Activated CD4-positive, alpha-beta T cell treated with anti-CD3 and anti-CD28 coated beads for 48 hours (primary cell): ENCODE measurements at regions not wholly inside any gene's neighbourhood (a gene's known extent, or its start where the extent isn't known, plus 50 kb on each side); places are given as distances from the start of the nearest gene placed in this dataset.
"Not testable (repeated sequence)": the region's sequence is repeated elsewhere in the genome, so short reads cannot be mapped to it uniquely, and the experiment has no call there.

ENCODE experiments used
- DNase-seq: peaks from one replicate; pipeline ENCODE4 v3.0.0-alpha.2; 2020

DNA sequence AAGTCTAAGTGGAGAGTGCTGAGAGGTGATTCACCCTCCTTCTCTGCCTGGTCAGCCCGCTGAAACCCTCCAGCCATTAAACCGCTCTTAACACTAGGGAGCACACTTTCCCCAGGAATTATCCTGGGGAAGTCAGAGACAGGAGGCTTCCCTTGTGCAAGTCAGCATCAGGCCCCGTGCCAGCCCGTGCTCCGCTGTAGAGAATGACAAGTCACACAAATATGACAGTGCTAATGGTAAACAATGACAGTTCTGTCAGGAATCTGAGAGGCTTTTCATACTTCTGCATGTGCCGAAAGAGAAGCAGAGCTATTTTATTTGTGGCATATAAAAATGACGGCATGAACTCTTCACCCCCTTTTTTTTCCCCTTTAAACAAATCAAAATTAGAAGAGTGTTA, 816.9 kb upstream of the SLC10A2 start:
- no peak for DNase-seq

DNA sequence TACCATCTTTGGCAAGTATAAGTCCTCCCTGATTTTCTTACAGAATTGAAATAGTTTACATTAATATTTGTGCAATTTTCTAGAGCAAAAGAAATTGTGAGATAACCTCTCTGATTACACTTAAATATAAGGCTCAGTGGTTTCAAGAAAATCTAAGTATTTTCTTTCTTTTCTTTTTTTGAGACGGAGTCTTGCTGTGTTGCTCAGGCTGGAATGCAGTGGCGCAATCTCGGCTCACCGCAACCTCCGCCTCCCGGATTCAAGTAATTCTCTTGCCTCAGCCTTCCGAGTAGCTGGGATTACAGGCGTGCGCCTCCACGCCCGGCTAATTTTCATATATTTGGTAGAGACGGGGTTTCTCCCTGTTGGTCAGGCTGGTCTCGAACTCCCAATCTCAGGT, 813.9 kb upstream of the SLC10A2 start:
- DNase-seq = not testable (repeated sequence)

DNA sequence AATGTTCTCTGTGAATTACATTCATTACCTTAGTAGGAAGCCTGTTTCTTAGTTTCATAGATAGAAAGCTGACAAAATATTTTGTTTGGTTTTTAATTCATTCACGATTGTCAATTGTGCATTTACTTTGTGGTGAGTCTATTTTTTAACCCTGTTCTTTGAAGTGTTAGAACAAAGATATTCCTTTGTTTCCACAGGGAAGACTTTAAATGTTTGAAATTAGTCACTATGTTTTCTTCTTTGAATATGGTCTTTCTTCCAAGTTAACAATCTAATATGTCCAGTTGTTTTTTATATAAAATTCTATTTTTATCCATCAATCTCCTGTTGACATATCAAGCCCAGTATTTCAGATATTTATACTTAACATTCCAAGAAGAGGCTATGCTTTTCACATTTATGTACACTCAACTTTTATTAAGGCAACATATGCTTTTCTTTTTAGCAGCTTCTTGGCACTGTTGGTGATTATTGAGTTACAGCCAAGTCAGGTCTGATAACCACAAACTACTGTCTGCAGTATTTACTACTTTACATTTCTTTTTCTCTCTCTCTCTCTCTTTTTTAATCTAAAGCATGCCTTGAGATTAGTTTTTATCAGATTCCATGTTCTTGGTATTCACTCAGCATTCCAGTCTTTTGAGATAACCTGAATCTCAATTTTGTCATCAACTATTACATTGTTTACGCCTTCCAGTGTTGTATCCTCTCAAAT, 812.8 kb upstream of the SLC10A2 start:
- DNase-seq = no peak

DNA sequence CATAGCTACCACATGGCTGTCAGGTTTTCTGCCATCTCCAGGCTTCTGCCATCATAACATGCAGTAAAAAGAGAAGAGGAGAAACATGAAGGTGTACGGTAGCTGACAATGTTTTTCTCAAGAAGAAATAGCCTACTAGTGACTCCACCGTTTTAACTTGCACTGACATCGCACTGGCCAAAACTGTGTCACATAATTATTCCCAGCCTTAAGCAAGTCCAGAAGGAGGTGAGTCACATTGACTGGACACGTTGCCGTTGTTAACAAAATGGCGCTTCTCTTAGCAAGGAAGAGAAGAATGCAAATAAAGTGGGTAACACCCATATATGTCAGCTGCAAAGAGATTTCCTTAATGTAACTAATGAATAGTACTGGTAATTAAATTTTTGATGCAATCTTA, 810.4 kb upstream of the SLC10A2 start:
- DNase-seq = no peak

DNA sequence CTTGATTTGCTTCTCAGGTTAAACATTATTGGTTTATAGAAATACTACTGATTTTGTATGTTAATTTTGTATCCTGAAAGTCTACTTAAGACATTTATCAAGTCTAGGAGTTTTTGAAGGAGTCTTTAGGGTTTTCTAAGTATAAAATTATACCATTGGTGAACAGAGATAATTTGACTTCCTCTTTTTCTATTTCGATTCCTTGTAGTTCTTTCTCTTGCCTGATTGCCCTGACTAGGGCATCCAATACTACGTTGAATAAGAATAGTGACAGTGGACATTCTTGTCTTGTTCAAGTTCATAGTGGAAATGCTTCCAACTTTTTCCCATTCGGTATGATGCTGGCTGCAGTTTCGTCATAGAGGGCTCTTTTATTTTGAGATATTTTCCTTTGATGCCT, 807.5 kb upstream of the SLC10A2 start:
- DNase-seq = no peak

DNA sequence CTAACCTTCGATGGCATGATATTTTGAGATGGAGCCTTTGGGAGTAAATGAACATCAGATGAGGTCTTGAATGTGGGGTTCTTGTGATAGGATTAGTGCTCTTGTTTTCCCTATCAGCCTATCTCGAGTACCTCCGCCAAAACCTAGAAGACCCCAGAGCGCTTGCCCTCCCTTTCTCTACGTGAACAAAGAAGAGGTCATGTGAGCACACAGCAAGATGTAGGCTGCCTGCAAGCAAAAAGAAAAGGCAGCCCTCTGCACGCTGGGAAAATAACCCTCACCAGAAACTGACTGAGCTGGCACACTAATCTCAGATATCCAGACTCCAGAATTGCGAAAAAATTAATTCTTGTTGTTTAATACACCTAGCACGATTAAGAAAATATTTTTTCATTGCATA, 799.8 kb upstream of the SLC10A2 start:
- DNase-seq = no peak

DNA sequence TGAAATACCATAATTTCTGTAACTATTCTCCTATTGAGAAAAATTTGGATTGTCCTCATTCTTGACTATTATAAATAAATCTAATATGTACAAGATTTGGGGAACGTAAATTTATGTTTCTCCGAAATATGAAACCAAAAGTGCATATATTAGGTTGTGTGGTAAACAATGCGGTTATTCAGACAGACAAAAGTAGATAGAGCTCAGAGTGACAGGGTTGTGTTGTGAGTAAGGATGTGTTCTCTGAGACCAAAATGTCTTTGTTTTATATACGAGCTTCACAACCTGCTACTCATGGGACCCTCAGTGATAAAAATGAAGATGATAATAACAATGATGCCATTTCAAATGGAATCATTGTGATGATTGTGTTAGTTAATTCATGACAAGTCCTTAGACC, 796.3 kb upstream of the SLC10A2 start:
- DNase-seq = no peak

DNA sequence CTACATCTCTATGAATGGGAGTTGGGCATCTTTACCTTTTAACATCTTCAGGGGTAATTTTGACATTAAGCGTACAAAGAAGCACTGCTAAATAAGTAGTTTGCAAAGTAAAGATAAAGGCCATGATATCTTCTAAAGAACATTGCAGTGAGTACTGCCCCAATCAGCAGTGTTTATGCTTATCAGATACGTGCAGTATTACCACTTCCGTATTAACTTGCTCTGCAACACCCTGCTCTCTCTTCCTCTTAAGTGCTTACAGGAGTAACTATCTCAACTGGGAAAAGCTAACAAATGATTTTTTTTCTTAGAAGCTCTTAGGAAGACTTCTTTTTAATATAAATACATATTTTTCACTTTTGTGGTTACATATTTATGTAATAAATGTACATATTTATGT, 793.7 kb upstream of the SLC10A2 start:
- DNase-seq = no peak

DNA sequence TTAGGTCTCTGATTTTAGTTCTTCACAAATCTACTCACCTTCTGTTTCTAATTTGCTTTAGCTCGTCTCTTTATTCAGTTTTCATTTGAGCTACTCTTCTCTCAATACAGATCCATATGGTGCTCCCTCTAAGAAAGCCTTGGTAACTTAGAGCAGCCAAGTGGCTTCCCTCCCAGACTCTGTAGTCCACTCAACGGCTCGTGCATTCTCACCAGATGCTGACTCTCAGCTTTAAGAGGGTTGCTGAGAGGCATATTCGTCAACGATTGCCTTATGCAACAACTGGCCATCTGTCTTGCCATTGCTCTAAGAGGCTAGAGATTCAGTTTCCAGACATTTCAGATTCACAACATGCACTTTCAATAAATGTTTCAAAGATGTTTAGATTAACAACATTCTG, 785.8 kb upstream of the SLC10A2 start:
- DNase-seq = no peak

DNA sequence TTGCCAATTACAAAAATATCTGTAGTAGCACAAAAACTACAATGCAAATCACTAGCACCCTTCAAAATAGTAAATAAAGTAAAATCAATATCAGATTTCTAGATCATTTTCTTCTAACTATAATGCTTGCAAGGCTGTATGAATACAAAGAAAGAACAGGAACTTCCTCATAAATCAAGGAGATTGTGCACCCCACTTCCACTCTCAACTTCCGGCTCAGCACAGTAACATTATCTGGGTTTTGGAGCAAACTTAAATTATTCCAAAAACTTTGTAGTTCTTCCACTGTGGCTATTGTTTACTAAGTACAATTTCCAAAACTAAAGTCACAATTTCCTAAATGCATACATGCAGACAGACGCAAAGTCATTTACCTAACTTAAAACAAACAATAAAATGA, 778.3 kb upstream of the SLC10A2 start:
- no peak for DNase-seq

DNA sequence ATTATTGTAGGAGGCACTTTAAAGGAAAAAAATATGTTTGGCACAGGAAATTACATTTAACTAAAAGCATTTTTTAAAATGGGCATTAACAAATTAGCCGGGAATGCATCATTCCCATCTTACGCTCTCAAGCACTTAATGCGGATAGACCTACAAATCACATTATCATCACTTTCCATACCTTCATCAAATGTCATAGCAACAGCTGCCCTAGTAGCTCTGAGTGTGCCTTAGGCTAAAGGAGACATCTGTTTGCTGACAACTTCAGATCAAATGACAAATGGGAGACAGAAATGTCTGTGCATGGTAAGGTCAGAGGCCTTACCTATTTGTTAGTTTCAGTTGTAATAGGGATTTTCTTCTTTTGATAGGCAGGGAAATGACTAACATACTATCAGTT, 773.2 kb upstream of the SLC10A2 start:
- DNase-seq = no peak

DNA sequence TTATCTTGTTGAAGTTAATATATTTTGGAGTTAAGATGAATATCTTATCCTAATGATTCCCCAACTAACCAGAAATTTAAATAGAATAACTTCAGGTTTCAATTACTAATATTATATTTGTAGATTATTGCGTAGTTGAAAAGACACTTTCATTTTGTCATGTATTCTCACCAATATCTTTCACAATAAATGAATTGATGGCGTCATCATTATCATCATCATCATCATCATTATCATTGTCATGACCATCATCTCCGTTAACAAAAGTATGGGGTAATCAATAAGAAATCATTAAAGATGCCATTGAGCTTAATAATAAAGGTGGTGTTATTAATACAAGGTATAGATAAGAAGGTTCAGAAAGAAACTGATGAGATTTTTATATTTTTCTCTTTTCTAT, 768.8 kb upstream of the SLC10A2 start:
- no peak for DNase-seq

DNA sequence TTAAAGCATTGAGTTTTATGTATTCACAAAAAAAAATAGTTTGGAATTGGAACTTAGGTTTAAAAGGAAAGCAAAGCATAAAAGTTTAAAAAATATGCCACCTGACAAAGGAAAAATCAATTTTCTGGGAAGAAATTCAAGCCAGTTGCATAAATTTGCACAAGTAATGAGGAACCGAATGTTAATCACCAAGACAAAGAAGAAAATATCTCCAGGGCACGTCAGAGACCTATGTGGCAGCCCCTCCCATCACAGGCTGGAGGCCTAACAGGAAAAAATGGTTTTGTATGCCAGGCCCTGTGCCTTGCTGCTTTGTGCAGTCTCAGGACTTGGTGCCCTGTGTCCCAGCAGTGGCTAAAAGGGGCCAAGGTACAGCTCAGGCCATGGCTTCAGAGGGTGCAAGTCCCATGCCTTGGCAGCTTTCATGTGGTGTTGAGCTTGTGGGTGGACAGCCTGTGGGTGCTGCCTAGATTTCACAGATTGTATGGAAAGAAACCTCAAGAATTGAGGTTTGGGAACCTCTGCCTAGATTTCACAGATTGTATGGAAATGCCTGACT, 767.2 kb upstream of the SLC10A2 start:
- DNase-seq = no peak

DNA sequence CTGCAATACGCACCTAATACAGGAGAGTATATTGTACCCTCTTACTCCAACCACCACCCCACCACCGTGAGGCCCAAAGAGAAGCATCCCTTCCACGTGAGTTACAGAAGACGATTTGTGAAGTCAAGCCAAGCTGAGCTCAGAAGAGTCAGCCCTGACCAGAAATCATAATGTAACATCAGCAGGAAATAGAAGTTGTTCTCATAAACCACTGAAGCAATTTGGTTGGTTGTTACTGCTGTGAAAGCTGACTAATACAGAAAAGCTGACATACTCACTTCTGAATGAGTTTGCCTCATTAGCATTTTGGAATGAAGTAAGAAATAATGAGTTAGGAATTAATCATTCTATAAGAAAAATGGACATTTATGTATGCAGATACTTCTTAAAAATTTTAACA, 749.4 kb upstream of the SLC10A2 start:
- no peak for DNase-seq

DNA sequence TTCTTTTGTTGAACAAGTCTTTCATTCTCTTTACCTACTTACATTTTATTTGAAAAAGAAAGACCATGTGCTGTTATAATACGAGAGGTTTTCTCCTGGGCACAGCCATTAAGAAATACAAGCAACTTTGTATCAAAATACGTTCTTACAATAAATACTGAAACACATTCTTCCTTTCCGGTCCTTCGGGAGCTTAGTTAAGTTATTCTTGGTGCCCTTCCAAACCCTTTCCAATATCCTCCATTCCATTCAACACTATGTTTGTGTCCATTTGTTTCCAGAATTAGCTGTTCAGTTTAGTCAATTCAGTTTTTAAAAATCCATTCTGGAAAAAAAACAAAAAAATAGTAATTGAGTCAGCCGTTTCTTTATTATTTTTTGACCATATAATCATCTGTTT, 746.8 kb upstream of the SLC10A2 start:
- no peak for DNase-seq

DNA sequence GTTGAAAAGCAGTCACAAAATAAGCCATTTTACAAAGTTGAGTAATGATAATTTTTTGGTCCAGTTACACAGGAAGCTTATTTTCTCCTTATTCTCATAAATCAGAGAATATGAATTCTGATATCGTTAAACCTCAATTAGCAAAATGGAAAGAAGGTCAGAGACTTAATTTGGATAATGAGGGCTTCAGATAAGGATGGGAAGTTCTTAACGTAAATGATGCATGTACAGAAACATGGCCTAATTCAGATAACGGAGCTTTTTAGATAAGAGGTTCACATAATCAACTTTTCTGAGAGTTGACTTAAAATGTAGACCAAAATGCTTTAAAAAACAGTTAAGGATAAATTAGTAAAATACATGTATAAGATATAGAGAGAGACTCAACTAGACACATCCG, 746.3 kb upstream of the SLC10A2 start:
- DNase-seq = no peak

DNA sequence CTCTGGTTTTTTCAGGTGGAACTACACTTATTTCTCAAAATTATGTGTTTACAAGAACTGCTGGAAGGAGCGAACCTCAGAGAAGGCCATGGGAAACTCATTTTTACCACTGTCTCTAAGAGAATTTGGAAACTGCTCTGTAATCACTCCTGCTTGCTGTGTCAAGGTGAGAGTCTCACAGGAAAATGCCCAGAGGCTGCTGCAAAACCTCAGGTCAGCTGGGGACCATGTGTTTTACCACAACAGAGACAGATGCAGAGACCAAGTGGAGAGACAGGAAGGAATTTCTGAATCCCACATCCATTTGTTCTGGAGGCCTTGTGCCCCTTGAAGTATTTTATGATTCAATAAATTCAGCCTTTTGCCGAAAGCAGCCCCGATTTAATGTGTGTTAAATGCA, 743.8 kb upstream of the SLC10A2 start:
- DNase-seq = no peak

DNA sequence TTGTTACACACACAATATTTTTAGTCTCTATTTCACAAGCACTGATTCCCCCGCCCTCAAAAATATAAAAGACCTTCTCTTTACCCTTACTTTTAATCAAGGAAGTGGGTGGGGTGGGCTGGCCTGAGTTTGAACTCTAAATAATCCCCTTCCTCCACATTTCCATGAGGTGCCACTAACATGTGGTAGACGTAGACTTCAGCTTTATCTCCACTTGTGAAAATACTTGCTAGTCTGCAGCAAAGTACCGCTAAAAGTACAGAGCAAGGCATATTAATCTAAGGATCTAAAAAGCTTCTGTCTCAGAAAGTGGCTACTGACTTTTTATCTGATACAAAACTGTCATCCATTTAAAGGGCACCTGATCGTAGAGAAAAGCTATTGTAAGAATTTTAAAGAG, 739.6 kb upstream of the SLC10A2 start:
- no peak for DNase-seq

DNA sequence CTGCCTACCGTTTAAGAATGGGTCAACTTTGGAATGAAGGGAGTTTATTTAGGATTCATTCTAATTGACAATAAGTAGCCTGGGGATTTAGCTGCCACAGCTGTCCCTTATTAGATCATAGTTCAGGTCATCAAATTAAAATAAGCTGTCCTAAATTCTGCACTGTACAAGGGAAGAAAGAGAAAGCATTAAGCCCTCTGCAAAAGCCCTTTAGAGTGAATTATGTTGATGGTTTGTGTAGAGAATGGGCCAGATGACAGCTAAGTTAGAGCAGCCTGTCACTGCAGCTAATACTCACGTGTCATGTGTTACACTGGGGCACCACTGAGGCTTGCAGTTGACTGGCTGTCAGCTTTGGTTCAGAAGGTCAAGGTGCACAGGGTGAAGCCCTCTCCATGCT, 737.1 kb upstream of the SLC10A2 start:
- no peak for DNase-seq

DNA sequence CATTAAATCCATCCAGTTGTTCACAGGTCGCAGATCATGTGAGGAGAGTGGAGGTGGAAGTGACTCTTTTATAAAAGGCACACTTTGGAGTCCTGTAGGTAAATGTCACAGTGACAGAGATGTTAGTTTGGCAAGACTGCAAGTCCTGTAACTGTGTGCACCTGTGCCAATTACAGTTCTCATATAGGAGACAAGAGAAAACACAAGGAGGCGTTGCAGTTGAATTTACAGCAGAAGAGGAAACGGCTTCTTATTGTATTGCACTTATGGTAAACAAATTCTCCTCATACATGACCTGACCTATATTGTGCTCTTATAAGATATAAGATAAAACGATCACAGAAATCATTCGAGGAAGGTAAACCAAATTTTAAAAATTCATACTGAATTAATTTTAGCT, 732.8 kb upstream of the SLC10A2 start:
- DNase-seq = no peak

DNA sequence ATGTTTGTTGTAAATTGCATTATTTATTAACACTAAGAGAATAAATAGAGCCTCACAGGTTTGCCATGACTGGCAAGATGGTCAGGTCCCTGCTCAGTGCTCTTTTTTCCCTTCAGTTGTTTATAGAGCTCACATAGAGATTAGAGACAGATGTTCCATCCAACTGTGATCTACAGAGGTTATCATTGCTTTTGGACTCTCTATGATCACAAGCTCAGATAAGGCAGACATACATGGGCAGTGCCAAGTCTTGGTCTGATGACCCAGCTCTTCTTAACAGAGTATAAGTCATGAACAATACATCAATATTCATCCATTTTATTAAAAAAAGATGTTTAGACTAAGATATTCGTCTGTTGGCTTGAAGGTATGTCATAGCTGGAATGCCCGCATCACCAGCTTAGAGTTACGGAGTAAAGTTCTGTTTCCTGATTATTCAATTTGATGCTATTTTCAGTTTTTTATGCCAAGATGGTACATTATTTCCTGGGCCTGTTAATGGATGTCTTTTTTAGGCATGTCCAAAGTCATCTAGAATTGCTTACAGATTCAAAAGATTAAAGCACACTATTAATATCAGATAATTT, 729.8 kb upstream of the SLC10A2 start:
- no peak for DNase-seq

DNA sequence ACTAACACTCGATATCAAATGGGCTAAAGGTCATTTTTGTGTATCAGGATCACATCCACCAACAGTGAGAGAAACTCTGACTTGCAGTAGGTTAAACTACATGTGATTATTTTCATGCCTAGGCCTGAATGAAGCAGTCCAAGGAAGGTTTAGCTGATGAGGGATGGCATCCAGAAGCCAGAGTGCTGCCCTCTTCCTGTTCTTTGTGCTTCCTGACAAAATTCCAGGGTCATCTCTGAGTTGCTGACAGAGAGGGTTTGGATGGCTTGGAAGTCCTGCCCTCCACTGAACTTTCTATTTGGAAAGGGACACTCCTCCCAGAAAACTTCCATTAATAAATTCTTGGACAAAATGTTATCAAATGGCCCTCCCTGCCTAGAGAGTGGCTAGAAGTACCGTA, 728.3 kb upstream of the SLC10A2 start:
- DNase-seq = no peak

DNA sequence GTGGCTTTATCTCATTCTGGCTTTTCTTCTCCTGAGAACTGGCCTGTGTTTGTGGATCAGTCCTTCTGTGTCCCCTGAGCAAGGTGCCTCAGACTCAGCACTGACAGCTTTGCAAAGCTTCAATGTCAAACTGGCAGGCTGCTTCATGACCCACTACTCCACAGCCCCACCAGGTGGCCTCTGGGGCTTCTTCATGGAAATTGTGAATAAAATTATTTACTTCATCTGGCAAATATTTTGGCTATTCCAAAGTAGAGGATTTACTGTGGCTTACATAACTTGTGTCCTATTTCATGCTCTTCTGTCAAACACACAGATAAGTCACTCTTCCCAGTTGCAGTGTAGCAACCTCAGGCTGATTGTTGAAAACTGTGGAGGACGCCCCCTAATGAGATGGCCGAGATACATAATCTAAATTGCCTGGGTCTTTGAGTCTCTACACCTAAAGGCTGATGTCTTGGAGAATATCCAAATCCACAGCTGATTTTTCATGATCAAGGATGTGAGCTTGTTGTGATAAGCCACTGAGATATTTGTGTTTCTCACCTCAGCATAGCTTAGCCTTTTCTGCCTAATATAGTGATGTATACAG, 721.9 kb upstream of the SLC10A2 start:
- DNase-seq = no peak

DNA sequence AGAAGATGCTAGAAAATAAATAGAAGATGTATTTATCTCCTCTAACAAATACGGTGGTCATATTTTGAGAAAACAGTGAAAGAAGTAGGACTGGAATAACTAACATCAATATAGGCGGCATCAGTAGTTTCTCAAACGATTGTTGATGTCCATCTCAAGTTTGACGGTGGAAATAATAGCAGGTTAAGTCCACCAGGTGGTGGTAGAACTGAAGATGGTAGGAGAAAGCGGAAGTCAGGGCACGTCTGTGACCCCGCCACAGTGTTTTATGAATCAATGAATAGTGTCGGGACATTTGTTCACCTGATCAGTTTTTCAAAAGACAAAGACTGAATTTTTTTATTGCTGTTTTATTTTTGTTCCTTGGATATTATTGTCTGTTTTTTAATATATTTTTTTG, 706.4 kb upstream of the SLC10A2 start:
- DNase-seq = no peak

DNA sequence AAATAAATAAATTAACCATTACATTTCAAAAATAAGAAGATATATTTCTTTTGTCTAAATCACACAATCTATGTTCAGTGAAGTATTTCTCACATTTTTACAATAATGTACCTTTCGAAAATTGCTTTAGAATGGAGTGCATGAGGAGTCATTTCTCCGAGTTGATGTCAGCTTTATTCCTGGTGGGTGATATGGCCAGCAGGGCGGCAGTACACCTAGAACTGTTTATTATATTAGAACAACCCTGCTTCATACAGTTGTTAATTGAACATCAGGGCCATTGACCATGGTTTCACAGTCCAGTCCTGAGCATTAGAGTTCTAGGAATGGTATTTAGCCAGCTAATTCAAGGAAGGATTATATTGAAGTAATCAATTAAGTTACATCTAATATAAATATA, 696.3 kb upstream of the SLC10A2 start:
- no peak for DNase-seq
